GM13976 (cell line): ENCODE measurements at regions not wholly inside any gene's neighbourhood (a gene's known extent, or its start where the extent isn't known, plus 50 kb on each side); places are given as distances from the start of the nearest gene placed in this dataset.

Experiments
- DNase-seq: peaks from one replicate; pipeline ENCODE4 v3.0.0; 2012; ENCODE audit warnings: low spot score
- in situ Hi-C: fragments of 300-500 bp; cut with MboI; formaldehyde crosslinking; loops from one replicate; pipeline ENCODE4 v1.12.0; 2022; ENCODE audit warnings: low sequenced_read_pairs, mixed read lengths, inconsistent platforms; ENCODE audit not compliant: unreplicated experiment
- TF ChIP-seq, protein P1 (sequence below): IDR thresholded peaks from 2 replicates; pipeline ENCODE4 v1.5.1; 2012; ENCODE audit warnings: borderline replicate concordance, mild to moderate bottlenecking; ENCODE audit not compliant: insufficient read depth; ENCODE audit errors: extremely low read depth, missing control alignments, control extremely low read depth

DNA sequence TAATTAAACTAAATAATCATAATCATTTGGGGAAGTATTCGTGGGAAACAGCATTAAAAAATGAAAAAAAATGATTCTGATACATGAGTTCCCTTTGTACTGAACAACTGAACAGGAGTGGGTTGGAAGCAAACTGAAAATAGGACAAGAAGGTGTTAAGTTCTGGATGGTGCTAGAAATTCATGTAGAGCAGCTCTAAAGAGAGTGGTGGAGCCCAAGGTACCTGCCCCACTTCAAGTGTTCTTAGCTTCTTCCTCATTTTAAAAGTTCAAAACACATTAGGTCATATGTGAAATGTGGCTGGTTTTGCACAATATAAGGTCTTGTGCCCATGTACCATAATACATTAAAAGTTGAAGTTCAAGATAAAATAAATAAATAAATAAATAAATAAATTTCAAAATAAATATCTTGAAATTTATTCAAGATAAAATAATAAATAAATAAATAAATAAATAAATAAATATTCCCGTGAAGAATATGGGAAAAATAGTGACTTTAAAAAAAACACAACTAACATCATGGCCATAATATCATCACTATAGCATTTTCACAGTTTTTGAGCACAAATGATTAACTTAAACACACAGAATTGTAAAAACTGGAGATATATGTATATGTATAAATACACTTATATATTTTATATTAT, 191.5 kb upstream of the PRKD1 start:
- in situ Hi-C loops: no loop called here
- no peak for DNase-seq

DNA sequence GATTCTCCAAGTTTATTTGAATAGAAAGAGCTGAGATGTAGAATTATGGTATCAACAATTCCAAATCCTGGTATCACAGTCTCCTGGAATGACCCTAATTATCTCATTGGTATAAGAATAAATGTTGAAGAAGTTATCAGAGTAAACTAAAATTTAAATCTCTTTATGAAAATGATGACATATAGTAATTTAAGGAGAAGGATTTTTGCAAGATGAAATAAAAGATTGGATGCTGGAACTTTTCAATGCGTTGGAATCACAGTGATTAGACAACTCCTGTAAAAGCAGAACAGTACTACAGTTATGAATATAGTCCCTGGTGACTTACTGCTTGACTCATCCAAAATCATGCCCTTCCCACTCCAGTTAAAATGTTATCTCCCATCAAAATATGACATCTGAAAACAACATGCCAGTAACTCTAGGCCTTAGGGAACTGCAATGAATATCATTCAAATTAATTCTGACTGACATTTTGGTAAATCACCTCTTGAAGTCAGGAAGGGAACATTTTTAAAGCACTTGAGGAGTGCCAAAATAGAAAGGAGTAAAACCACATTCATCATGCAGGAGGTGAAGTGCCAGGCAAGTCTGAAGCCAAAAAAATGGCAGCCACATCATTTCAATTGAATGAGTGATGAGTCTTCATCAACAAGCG, 197.8 kb upstream of the PRKD1 start:
- in situ Hi-C loops: no loop called here
- TF ChIP-seq, protein P1, sequence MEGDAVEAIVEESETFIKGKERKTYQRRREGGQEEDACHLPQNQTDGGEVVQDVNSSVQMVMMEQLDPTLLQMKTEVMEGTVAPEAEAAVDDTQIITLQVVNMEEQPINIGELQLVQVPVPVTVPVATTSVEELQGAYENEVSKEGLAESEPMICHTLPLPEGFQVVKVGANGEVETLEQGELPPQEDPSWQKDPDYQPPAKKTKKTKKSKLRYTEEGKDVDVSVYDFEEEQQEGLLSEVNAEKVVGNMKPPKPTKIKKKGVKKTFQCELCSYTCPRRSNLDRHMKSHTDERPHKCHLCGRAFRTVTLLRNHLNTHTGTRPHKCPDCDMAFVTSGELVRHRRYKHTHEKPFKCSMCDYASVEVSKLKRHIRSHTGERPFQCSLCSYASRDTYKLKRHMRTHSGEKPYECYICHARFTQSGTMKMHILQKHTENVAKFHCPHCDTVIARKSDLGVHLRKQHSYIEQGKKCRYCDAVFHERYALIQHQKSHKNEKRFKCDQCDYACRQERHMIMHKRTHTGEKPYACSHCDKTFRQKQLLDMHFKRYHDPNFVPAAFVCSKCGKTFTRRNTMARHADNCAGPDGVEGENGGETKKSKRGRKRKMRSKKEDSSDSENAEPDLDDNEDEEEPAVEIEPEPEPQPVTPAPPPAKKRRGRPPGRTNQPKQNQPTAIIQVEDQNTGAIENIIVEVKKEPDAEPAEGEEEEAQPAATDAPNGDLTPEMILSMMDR: no peak
- DNase-seq: no peak

More for the DNA sequence above, 191.5 kb upstream of the PRKD1 start:
- TF ChIP-seq, protein P1: no peak

DNA sequence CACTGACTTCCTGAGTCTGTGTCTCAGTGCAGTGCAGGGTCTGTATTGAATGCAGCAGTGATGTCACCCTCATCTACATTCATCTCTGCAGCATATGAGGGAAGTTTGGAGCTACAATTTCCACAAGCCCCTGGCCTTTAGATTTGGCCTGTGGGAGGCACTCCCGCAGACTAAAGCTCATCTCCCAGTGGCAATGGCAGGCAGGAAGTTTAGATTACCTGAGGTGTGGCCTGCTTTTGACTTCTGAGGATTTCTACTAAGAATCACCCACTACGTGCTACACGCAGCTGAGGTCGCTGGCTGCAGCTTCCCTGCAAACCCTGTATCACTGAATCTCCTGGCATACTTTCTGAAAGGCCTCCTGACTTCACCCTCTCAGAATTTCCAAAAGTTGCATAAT, 202.2 kb upstream of the PRKD1 start:
- no peak for DNase-seq
- TF ChIP-seq, protein P1: no peak
- in situ Hi-C loops: no loop called here

DNA sequence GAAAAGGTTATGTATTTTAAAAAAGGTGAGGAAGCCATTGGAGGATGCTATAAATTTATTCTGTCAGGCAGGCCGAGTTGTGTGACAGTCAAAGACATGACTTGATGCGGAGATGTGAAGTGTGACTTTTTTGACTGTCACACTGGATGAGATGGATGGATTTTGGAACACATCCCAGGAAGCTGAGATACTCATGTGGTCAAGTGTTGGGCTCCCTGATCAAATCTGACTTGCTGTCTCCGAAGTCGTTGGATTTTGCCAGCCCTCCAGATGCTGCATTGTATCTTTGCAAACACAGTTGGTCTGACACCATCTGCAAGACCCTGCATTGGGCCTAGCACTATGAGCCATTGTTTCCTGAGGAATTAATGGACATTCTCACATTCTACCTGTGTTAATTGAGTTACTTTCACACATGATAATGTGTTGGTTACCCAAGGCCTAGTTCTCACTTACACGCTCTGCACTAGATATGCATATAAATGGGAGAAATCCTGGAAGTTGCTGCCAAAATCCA, 204.0 kb upstream of the PRKD1 start:
- in situ Hi-C loops: no loop called here
- TF ChIP-seq, protein P1: no peak
- no peak for DNase-seq

DNA sequence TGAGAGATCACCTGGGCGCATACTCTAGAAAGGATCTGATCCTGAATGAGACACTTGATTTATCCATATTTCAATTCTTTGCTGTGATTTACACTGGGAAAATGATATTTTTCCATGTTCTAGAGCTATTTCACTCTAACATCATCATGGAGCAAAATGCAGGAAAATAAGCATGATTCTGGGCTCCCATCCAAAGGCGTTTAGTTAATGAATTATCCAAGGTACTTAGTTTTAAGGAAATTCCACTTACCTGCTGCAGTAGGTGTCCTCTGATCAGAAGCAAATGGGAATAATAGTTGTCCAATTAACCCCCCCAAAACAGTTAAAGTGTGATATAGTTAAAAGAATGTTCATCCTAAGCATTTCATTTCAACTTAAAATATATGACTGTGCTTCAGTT, 204.5 kb upstream of the PRKD1 start:
- TF ChIP-seq, protein P1: no peak
- in situ Hi-C loops: no loop called here
- DNase-seq: no peak

DNA sequence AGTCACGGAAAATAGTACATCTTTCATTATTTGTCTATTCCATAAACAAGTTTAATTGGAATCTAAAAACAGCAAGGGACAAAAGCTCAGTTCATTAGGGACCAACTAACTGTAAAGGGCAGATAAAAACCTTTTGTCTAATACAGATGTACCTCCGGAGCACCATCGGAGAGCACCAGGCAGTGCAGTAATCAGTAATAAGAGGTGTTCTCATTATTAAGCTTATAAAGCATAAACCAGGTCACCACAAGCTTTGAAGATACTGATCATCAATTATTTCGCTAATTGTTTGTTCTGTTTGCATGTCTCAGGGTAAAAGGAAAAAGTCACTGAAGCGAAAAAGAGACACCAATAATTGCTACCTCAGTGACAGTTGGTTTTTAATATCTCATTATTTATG, 207.3 kb upstream of the PRKD1 start:
- no peak for DNase-seq
- in situ Hi-C loops: no loop called here
- TF ChIP-seq, protein P1: no peak
